WERI-Rb-1 (cell line): ENCODE measurements at regions not wholly inside any gene's neighbourhood (a gene's known extent, or its start where the extent isn't known, plus 50 kb on each side); places are given as distances from the start of the nearest gene placed in this dataset.

Experiments used
- DNase-seq: peaks from one replicate; pipeline ENCODE4 v3.0.0-alpha.2; 2020
- H3K27ac ChIP-seq: fragments of 250-450 bp; sonication (Bioruptor Pico); 2 replicates; pipeline ENCODE4 v1.5.1; 2020; ENCODE audit warnings: mild to moderate bottlenecking, moderate library complexity
- H3K27me3 ChIP-seq: fragments of 250-450 bp; sonication (Bioruptor Pico); 2 replicates; pipeline ENCODE4 v1.5.1; 2021; ENCODE audit warnings: mild to moderate bottlenecking, low read depth, moderate library complexity; ENCODE audit not compliant: insufficient read depth, severe bottlenecking
- H3K36me3 ChIP-seq: fragments of 250-450 bp; sonication (Bioruptor Pico); 2 replicates; pipeline ENCODE4 v1.5.1; 2020; ENCODE audit warnings: mild to moderate bottlenecking, moderate library complexity
- H3K4me3 ChIP-seq: 2 replicates; pipeline ENCODE4 v1.5.1; 2011; ENCODE audit warnings: low read depth, mild to moderate bottlenecking, control low read depth, low read length
- H3K9me3 ChIP-seq: fragments of 250-450 bp; sonication (Bioruptor Pico); 2 replicates; pipeline ENCODE4 v1.5.1; 2021; ENCODE audit warnings: mild to moderate bottlenecking, moderate library complexity; ENCODE audit not compliant: severe bottlenecking
- TF ChIP-seq, protein P1 (sequence below): IDR thresholded peaks from 2 replicates; pipeline ENCODE4 v1.5.1; 2011; ENCODE audit warnings: low read depth, mild to moderate bottlenecking, control low read depth, inconsistent platforms, low read length

DNA sequence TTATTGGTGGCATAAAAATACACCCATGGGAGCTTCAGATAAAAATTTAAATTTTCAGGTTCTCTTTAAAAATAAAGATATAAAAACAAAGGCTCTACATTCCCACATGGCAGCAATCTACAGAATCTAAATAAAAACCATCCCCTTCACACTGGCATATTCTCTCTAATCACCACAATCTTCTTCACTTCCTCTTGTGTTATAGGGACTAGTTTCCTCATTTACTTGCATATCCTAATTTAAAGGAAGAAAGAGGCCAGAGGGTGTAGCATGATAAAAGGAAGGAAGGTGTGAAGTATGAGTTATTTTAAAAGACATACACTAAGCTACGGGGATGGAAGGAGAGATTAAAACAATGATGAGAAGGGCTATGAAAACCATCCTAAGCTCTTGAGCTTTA lies 390.5 kb downstream of the ZNF608 start:
- TF ChIP-seq, protein P1, sequence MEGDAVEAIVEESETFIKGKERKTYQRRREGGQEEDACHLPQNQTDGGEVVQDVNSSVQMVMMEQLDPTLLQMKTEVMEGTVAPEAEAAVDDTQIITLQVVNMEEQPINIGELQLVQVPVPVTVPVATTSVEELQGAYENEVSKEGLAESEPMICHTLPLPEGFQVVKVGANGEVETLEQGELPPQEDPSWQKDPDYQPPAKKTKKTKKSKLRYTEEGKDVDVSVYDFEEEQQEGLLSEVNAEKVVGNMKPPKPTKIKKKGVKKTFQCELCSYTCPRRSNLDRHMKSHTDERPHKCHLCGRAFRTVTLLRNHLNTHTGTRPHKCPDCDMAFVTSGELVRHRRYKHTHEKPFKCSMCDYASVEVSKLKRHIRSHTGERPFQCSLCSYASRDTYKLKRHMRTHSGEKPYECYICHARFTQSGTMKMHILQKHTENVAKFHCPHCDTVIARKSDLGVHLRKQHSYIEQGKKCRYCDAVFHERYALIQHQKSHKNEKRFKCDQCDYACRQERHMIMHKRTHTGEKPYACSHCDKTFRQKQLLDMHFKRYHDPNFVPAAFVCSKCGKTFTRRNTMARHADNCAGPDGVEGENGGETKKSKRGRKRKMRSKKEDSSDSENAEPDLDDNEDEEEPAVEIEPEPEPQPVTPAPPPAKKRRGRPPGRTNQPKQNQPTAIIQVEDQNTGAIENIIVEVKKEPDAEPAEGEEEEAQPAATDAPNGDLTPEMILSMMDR, result no peak
- Histone ChIP-seq H3K36me3 (no peaks in the 10 kb centered on the region), H3K4me3 (no peak overlapping the region), H3K27me3 (no peaks in the 10 kb centered on the region), H3K27ac (no peak overlapping the region), H3K9me3 (no peaks in the 10 kb centered on the region)
- DNase-seq, result no peak

DNA sequence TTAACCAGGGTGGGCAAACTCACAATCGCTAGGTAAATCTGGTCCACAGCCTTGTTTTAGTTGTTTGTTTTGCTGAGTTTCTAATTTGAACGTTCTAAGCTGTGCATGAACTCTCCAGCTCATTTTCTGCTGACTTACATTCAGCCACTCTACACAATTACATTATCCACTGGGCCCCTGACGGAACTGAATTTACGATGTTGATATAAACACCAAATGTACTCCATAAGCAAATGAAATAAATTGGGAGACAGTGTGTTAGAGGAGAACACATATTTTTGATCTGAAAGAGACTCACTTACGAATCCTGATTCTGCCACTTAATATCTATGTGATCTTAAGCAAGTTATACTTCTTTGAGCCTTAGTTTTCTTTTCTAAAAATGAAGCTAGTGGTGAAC lies 393.4 kb downstream of the ZNF608 start:
- Histone ChIP-seq H3K9me3 (no peaks in the 10 kb centered on the region), H3K36me3 (no peaks in the 10 kb centered on the region), H3K27me3 (no peaks in the 10 kb centered on the region), H3K4me3 (no peak overlapping the region), H3K27ac (no peak overlapping the region)
- TF ChIP-seq, protein P1, result no peak
- DNase-seq, result no peak

DNA sequence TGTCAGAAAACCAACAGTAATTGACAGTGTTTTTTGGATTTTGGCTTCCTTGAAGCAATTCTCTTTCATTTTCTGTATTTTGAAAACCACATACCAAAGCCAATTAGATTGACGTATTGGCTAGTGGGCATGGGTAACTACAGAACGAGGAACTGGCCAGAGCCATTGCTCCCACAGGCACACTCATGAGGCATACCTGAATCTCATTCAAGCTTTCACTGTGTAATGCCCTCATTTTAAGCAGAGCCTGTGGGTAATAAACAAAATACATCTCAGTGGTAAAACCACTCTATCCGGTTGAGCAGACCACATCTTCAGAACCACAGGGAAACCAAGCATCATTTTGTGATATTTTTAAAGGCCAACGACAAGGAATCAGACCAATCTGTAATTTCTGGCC lies 394.1 kb downstream of the ZNF608 start:
- no peaks in the 10 kb centered on the region for H3K9me3 ChIP-seq
- no peak for DNase-seq
- H3K36me3 ChIP-seq, result no peaks in the 10 kb centered on the region
- no peak overlapping the region for H3K4me3 ChIP-seq
- H3K27ac ChIP-seq, result no peak overlapping the region
- TF ChIP-seq, protein P1, result no peak
- no peaks in the 10 kb centered on the region for H3K27me3 ChIP-seq

GRCh38 chr5:124349931-124350330 lies 396.5 kb downstream of the ZNF608 start:
- DNase-seq, result no peak
- H3K36me3 ChIP-seq, result no peaks in the 10 kb centered on the region
- H3K9me3 ChIP-seq, result no peaks in the 10 kb centered on the region
- H3K27ac ChIP-seq, result no peak overlapping the region
- H3K4me3 ChIP-seq, result no peak overlapping the region
- no peaks in the 10 kb centered on the region for H3K27me3 ChIP-seq
- TF ChIP-seq, protein P1, result no peak

DNA sequence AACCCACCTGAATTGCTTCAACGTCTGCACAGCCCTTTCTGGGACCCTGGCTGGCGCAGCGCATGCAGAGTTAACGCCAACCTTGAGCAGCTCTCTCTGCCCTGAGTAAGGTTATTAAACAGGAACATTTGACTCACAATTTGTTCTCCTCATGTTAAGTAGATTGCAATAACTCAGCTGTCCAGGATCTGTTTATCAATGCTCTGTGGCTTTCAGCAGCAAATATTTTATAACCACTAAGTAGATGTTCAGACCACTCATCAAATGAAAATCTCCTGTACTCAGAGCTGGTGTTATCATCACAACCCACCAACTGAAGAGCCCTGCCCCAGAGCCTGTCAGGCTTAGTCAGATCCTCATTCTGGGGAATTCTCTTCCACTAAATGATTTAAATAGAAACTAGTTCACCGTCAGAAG lies 403.0 kb downstream of the ZNF608 start:
- no peak overlapping the region for H3K4me3 ChIP-seq
- TF ChIP-seq, protein P1, result no peak
- no peaks in the 10 kb centered on the region for H3K36me3 ChIP-seq
- no peak for DNase-seq
- H3K27me3 ChIP-seq, result no peaks in the 10 kb centered on the region
- H3K9me3 ChIP-seq, result no peaks in the 10 kb centered on the region
- no peak overlapping the region for H3K27ac ChIP-seq

DNA sequence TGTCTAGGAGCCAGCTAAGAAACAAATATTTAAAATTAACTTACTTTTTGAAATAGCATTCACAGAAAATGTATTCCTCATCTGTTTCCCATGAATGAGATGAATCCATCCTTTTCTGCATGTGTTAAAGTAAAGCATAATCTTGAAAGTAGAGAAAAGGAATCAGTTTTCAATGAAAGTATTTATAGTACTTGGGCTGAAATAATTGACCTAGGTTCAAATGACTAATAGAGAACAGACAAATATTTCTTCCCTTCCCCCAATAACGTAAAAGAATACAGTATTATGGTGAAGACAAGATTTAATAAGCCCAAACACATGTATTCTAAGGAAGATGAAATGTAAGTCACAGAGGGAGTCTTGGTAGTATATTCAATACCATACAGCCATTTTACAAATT lies 403.5 kb downstream of the ZNF608 start:
- no peaks in the 10 kb centered on the region for H3K27me3 ChIP-seq
- no peaks in the 10 kb centered on the region for H3K36me3 ChIP-seq
- H3K27ac ChIP-seq, result no peak overlapping the region
- TF ChIP-seq, protein P1, result no peak
- no peaks in the 10 kb centered on the region for H3K9me3 ChIP-seq
- no peak overlapping the region for H3K4me3 ChIP-seq
- no peak for DNase-seq
